GM18858 (cell line): ENCODE measurements at regions not wholly inside any gene's neighbourhood (a gene's known extent, or its start where the extent isn't known, plus 50 kb on each side); places are given as distances from the start of the nearest gene placed in this dataset.

Experiments used
- ATAC-seq: cut with Tn5 transposase; IDR thresholded peaks from one replicate; pipeline ENCODE4 v1.9.1; 2021; ENCODE audit not compliant: unreplicated experiment

DNA sequence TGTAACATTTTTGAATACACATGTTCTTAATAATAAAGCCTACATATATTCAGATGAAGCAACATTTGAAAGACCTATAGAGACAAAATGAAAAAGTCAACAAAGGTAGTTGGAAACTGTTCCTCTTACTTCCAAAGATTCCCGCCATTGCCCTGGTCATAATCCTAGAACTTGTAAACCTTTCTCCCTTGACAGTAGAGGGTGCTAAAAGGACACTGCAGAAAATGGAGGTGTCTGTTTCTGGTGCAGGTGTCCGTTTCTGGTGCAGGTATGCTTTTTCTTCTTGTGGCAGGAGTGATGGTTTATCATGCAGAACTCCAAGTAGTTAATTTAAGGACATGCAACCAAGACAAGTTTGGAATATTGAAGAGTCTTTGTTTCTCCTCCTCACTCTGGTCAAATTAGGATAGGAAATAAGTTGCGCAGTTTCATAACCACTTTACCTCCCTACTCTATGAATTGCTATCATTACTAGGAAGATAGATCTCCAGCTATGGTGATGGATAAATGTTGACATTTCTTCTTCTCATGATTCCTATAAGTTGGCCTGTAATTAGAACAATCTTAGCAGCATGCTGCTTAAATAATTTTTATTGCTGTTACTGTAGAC, 56.0 kb upstream of the FAM174A start:
- ATAC-seq = peak; percentile 64

DNA sequence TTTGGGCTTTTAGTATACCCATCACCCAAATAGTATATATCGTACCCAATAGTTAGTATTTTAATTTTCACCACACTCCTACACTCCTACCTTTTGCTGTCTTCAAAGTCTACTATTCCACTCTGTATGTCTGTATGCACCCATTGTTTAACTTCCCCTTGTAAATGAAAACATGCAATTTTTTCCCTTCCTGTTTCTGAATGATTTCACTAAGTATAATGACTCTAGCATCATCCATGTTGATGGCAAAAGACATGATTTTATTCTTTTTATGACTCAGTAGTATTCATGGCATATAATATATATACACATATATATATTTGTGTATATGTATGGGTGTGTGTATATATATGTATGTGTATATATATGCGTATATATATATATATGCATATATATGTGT, 63.1 kb upstream of the FAM174A start:
- no peak for ATAC-seq

DNA sequence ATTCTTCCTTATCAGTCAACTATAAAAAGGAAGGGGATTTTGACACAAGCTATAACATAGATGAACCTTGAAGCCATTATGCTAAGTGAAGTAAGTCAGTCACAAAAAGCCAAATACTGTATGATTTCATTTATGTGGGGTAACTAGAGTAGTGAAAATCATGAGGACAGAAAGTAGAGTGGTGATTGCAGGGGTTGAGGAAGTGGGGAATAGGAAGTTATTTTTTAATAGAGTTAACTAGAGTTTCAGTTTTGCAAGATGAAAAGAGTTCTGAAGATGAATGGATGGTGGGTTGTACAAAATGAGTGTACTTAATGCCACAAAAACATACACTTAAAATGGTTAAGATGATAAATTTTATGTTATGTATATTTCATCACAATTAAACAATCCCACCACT, 65.4 kb upstream of the FAM174A start:
- peak; percentile 88 for ATAC-seq

DNA sequence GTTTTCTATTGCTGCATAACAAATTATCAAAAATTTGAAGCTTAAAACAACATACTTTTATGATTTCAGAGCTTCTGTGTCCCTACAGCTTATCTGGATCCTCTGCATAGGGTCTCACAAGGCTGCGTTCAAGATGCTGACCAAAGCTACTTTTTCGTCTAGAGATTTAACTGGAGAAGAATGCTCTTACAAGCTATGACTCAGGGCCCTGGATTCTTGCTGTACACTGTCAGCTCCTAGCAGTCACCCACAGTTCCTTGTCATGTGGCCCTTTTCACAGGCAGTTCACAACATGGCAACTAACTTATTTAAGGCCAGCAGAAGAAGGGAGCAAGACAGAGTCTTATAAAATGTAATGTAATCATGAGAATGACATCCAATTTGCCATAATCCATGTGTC, 70.8 kb upstream of the FAM174A start:
- ATAC-seq = no peak

GRCh38 chr5:100456615-100457014, 78.6 kb upstream of the FAM174A start:
- no peak for ATAC-seq

GRCh38 chr5:100452126-100452525, 83.0 kb upstream of the FAM174A start:
- ATAC-seq = no peak

DNA sequence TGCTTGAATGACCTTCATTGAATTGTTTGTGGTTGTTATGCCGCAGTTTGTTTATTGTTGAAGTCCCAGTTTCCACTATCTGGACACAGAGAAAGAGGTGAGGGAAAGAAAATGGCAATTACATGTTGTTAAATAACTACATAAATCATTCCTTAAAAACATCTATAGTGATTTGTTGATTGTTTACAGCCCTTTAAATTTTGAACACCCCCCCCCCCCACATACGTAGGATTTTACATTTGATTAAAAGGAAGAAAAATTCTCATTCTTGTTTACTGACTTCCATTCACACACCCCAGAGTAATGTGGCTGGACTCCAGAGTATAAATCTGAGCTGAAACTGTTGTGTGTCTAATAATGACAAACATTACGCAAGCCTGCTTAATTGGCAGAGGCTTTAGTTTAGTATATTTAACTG, 87.1 kb upstream of the FAM174A start:
- no peak for ATAC-seq

DNA sequence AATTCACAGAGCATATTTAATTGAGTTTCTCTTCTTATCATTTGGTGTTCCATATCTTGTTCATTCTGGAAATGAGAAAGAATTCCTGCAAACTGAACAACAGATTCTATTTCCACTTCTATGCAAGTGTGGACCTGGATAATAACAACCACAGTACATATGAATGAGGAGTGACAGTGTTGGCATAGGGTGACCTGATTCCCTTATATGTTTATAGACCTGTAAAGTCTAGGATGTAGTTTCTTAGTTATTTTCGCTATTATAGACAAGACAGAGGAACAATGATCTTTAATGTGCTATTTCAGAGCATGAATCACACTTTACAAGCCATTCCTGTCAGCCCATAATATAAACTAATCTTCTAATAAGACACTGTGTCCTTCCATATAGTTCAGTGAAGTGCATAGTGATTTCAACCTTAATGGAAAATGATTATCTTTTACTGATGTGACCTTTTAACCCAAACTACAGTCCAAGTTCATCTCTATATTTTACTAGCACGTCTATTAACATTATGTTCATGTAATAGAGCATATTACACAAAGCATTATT, 88.2 kb upstream of the FAM174A start:
- no peak for ATAC-seq

DNA sequence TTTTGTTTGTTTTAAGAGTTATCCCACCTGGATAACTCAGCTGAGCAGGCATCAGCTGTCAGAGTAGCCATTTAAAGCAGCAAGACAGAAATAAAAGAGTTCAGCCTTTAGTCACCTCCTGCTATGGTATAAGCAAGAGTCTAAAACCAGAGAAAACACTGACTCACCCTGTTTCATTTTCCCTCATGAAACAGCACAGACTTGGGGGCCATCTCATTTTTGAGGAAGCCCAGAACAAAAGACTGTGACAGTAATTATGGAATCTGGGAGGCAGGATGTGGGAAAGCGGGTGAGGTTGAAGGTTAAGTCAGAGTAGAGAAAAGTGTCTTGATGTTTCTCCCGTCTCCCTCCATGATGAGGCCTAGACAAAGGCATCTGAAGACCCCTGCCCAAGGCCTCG, 90.2 kb upstream of the FAM174A start:
- ATAC-seq = no peak

- no peak for ATAC-seq
These were observed 100.4 kb upstream of the FAM174A start for GRCh38 chr5:100434815-100435214.

- ATAC-seq = no peak
These were observed 102.4 kb upstream of the FAM174A start for GRCh38 chr5:100432741-100433140.

GRCh38 chr5:100430268-100431195, 104.6 kb upstream of the FAM174A start:
- peak; percentile 82 for ATAC-seq

DNA sequence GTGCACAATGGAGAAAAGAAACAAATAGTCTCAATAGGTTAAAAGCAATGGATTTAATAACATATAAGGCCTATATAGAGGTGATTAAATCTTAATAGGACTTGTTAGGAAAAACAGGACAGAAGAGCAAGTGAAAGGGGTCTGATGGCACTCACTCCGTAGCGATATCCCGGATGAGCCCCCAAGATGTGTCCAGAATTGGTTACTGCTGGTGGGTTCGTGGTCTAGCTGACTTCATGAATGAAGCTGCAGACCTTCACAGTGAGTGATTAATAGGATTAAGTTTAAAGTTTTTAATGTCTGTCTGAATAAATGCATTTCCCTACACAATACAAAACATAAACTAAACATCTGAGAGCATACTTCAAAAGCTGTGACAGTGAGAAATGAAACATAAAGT, 110.4 kb upstream of the FAM174A start:
- ATAC-seq = no peak

- no peak for ATAC-seq
These were observed 111.2 kb upstream of the FAM174A start for GRCh38 chr5:100424017-100424416.

DNA sequence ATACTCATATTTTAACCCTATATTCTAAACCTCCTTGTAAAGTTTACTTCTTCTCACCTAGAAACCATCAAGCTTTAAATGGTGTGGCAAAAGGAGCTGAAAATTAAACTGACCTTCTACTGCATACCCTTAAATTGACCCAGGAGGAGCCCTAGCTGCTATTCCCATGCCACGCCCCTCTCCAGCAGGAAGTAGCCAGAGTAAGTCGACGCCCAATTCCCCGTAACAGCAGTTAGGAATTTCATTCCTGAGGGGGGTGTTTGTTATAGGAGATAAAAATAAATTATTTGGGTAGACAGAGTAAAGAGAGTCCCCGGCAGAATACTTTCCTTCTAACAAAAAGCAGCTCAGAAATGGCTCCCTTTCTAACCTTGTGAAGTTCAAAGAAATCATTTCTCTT, 111.8 kb upstream of the FAM174A start:
- ATAC-seq = no peak

GRCh38 chr5:100421360-100421759, 113.8 kb upstream of the FAM174A start:
- ATAC-seq = no peak

- ATAC-seq = no peak
These were observed 116.9 kb upstream of the FAM174A start for GRCh38 chr5:100418231-100418630.

- no peak for ATAC-seq
These were observed 125.5 kb upstream of the FAM174A start for GRCh38 chr5:100409660-100410151.

DNA sequence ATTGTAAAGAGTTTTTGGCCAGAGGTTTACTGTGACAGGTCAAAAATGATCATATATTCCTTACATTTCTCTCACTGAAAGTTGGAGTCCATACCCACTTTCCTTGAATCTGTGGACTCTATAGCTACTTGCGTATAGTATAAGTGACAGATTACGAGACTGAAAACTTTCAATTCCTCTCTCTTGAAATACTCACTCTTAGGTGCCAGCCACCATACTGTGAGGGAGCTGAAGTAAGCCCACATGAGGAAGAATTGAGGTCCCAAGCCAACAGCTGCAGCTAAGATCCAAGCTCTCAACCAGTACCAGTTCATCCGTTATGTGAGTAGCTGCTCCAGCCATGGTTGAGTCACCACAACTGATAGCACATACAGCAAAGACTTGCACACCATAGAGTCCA, 128.1 kb upstream of the FAM174A start:
- no peak for ATAC-seq

- no peak for ATAC-seq
These were observed 128.5 kb upstream of the FAM174A start for GRCh38 chr5:100406640-100407039.

DNA sequence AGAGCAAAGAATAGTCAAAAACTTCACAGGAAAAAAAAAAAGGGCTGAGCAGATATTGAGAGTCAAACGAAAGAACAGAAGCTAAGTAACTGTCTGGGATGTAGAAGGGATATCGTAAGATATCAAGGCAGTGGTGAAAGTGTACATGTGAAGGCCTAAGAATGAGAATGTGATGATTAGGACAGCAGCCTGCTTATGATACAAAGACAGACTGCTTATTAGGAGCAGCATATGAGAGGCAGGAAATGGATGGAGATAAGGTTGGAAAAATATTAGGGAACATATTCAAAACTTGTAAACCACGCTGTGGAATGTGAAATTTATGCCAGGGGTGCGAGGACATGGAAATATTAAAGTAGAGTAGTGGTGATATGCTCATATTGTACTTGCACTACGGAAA, 133.1 kb upstream of the FAM174A start:
- no peak for ATAC-seq

- ATAC-seq = no peak
These were observed 134.0 kb upstream of the FAM174A start for GRCh38 chr5:100401149-100401548.
